Body of pancreas (tissue), 4 donors: ENCODE measurements at regions not wholly inside any gene's neighbourhood (a gene's known extent, or its start where the extent isn't known, plus 50 kb on each side); places are given as distances from the start of the nearest gene placed in this dataset.

Experiments
- CTCF ChIP-seq, 7 experiments: fragments of 450-650 bp in 4 of 7; fragments of 200-600 bp in 3 of 7; sonication (generic) in 3 of 7; IDR thresholded peaks; one replicate each; pipeline ENCODE4 v1.5.1; 2016 to 2019; ENCODE audit warnings: antibody characterized with exemption in 7 of 7
- POLR2A ChIP-seq, 3 donors: fragments of 450-650 bp; IDR thresholded peaks; one replicate each; pipeline ENCODE4 v1.6.1; 2016; ENCODE audit warnings: antibody characterized with exemption in 3 of 3, mild to moderate bottlenecking in 2 of 3

GRCh38 chr11:133713406-133713805 lies 131.9 kb downstream of the SPATA19 start:
- no peak for TF ChIP-seq CTCF (IDR thresholded peaks at IDR 0.05)
- no peak for TF ChIP-seq POLR2A (IDR thresholded peaks at IDR 0.05)
